ENCODE measurements at regions not wholly inside any gene's neighbourhood (a gene's known extent, or its start where the extent isn't known, plus 50 kb on each side); places are given as distances from the start of the nearest gene placed in this dataset.
"Not testable (repeated sequence)": the region's sequence is repeated elsewhere in the genome, so short reads cannot be mapped to it uniquely, and the experiment has no call there.

- Mint-ChIP-seq H3K27ac (ENCODE audit: low read depth, unreplicated experiment) (no peak overlapping the region), H3K4me1 (ENCODE audit: insufficient read depth, unreplicated experiment) (peaks cover 9% of the 10 kb centered on the region), H3K27me3 (ENCODE audit: insufficient read depth, unreplicated experiment) (no peaks in the 10 kb centered on the region), H3K9me3 (ENCODE audit: unreplicated experiment) (no peaks in the 10 kb centered on the region), H3K4me3 (ENCODE audit: unreplicated experiment) (no peak overlapping the region), H3K36me3 (ENCODE audit: insufficient read depth, unreplicated experiment) (no peaks in the 10 kb centered on the region)
- TF ChIP-seq CTCF (IDR thresholded peaks at IDR 0.05; ENCODE audit: unreplicated experiment), result no peak
- DNase-seq (ENCODE audit: unreplicated experiment), result no peak
- intact Hi-C loops (cut with micrococcal nuclease), result no loop called here
- CTCF ChIA-PET, result no interaction called here
- POLR2A ChIA-PET, result no interaction called here
- no TSS peak for BruUV-seq (replicated peaks)
Observed at GRCh38 chr2:107719141-107719540, 107.6 kb upstream of the RGPD4 start.

- ChIA-PET CTCF (no interaction called here), POLR2A (no interaction called here)
- intact Hi-C loops (cut with micrococcal nuclease), result no loop called here
- Mint-ChIP-seq H3K27ac (ENCODE audit: low read depth, unreplicated experiment) (no peak overlapping the region), H3K4me1 (ENCODE audit: insufficient read depth, unreplicated experiment) (peaks cover 9% of the 10 kb centered on the region), H3K9me3 (ENCODE audit: unreplicated experiment) (no peaks in the 10 kb centered on the region), H3K4me3 (ENCODE audit: unreplicated experiment) (no peak overlapping the region), H3K36me3 (ENCODE audit: insufficient read depth, unreplicated experiment) (no peaks in the 10 kb centered on the region), H3K27me3 (ENCODE audit: insufficient read depth, unreplicated experiment) (no peaks in the 10 kb centered on the region)
- no peak for TF ChIP-seq CTCF (IDR thresholded peaks at IDR 0.05; ENCODE audit: unreplicated experiment)
- no peak for DNase-seq (ENCODE audit: unreplicated experiment)
- BruUV-seq (replicated peaks), result no TSS peak
Observed at GRCh38 chr2:107719836-107720235, 106.9 kb upstream of the RGPD4 start.

- intact Hi-C loops (cut with micrococcal nuclease), result no loop called here
- ChIA-PET CTCF (no interaction called here), POLR2A (no interaction called here)
- Mint-ChIP-seq H3K27ac (ENCODE audit: low read depth, unreplicated experiment) (peak overlapping the region; percentile 11), H3K9me3 (ENCODE audit: unreplicated experiment) (no peaks in the 10 kb centered on the region), H3K36me3 (ENCODE audit: insufficient read depth, unreplicated experiment) (no peaks in the 10 kb centered on the region), H3K4me3 (ENCODE audit: unreplicated experiment) (no peak overlapping the region), H3K27me3 (ENCODE audit: insufficient read depth, unreplicated experiment) (no peaks in the 10 kb centered on the region), H3K4me1 (ENCODE audit: insufficient read depth, unreplicated experiment) (peaks cover 9% of the 10 kb centered on the region)
- no peak for TF ChIP-seq CTCF (IDR thresholded peaks at IDR 0.05; ENCODE audit: unreplicated experiment)
- DNase-seq (ENCODE audit: unreplicated experiment), result no peak
- BruUV-seq (replicated peaks), result no TSS peak
Observed at GRCh38 chr2:107721178-107721577, 105.5 kb upstream of the RGPD4 start.

GRCh38 chr2:107721586-107721985, 105.1 kb upstream of the RGPD4 start:
- no peak for DNase-seq (ENCODE audit: unreplicated experiment)
- Mint-ChIP-seq H3K4me1 (ENCODE audit: insufficient read depth, unreplicated experiment) (peaks cover 9% of the 10 kb centered on the region), H3K4me3 (ENCODE audit: unreplicated experiment) (no peak overlapping the region), H3K9me3 (ENCODE audit: unreplicated experiment) (no peaks in the 10 kb centered on the region), H3K27me3 (ENCODE audit: insufficient read depth, unreplicated experiment) (no peaks in the 10 kb centered on the region), H3K36me3 (ENCODE audit: insufficient read depth, unreplicated experiment) (no peaks in the 10 kb centered on the region), H3K27ac (ENCODE audit: low read depth, unreplicated experiment) (peak overlapping the region; percentile 11)
- ChIA-PET POLR2A (no interaction called here), CTCF (no interaction called here)
- intact Hi-C loops (cut with micrococcal nuclease), result no loop called here
- BruUV-seq (replicated peaks), result no TSS peak
- no peak for TF ChIP-seq CTCF (IDR thresholded peaks at IDR 0.05; ENCODE audit: unreplicated experiment)

GRCh38 chr2:107725824-107726223, 100.9 kb upstream of the RGPD4 start:
- CTCF ChIA-PET; DNase-seq (ENCODE audit: unreplicated experiment); H3K9me3 Mint-ChIP-seq (ENCODE audit: unreplicated experiment); H3K4me3 Mint-ChIP-seq (ENCODE audit: unreplicated experiment); H3K27ac Mint-ChIP-seq (ENCODE audit: low read depth, unreplicated experiment); BruUV-seq (replicated peaks); H3K36me3 Mint-ChIP-seq (ENCODE audit: insufficient read depth, unreplicated experiment); intact Hi-C loops (cut with micrococcal nuclease); H3K4me1 Mint-ChIP-seq (ENCODE audit: insufficient read depth, unreplicated experiment); POLR2A ChIA-PET; H3K27me3 Mint-ChIP-seq (ENCODE audit: insufficient read depth, unreplicated experiment): not testable (repeated sequence)

Measured in MCF 10A (cell line).